Stimulated activated CD4-positive, alpha-beta T cell treated with anti-CD3 and anti-CD28 coated beads, Interleukin-4, amount 100 ng/mL, for 1 hour (primary cell): ENCODE measurements at regions not wholly inside any gene's neighbourhood (a gene's known extent, or its start where the extent isn't known, plus 50 kb on each side); places are given as distances from the start of the nearest gene placed in this dataset.
"Not testable (repeated sequence)": the region's sequence is repeated elsewhere in the genome, so short reads cannot be mapped to it uniquely, and the experiment has no call there.

Source experiments
- DNase-seq: peaks from one replicate; pipeline ENCODE4 v3.0.0-alpha.2; 2020

DNA sequence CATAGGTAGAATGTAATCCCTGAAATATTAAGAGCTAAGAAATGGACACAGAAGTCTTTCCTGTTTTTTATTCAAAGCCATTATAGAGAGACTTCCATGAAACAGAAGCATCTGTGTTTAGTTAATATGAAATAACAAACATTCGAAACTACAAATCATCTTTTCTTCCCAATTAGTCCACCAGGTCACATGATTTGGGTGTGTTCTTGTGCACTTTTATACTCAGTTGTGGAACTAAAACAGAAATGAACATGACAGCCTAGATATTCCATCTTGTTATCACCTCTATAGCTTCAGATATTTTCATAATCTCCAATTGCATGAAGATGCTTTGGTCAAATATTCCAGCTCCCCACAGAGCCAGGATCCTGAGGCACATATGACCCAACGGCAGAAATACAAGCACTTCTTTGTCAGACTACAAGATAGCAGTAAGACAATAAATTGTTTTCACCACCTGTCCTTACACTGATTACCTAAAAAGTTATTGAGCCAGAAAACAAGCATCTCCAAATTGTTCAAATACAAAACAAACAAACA is 116.8 kb upstream of the BEND6 start:
- no peak for DNase-seq

DNA sequence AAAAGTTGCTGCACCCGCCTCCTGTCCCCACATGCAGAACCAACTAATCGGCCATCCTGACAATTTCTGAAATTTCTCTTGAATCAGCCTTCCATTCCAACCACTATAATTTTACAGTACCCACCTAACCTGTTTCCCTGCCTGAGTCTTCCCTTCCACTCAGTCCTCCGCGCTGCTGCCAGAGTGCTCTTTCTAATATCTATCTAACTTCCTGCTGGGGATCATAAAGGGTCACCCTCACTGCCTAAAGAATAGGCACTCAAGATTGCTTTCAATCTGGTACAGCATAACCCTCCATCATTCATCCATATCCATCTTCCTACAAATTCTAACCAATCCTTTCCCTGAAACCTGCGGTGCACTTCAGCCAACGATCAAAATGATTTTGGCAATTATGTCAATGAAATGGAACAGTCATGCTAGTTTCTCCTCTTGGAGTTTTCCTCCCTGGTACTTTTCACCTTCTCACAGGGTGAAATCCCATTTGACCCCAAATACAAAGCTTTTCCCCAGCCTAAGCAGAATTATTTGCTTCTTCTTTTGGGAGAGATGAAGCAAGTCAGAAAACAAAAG is 117.5 kb upstream of the BEND6 start:
- DNase-seq = no peak

DNA sequence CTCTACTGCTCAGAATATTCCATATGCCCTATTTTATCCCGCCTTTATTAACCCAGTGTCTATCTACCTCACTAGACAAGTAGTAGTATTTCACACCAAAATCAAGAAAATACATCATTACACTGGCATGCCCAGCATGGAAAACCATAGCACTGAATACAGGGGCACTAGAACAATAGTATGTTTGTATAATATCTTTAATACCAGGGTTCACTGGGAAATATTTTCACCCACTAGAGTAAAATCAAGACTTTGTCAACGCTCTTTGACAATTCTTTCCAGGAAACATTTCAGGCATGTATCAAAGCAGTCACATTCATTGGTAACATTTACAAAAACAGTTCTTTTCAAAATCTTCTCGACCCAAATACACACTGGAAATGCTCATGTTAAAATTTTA is 119.3 kb upstream of the BEND6 start:
- DNase-seq = no peak

DNA sequence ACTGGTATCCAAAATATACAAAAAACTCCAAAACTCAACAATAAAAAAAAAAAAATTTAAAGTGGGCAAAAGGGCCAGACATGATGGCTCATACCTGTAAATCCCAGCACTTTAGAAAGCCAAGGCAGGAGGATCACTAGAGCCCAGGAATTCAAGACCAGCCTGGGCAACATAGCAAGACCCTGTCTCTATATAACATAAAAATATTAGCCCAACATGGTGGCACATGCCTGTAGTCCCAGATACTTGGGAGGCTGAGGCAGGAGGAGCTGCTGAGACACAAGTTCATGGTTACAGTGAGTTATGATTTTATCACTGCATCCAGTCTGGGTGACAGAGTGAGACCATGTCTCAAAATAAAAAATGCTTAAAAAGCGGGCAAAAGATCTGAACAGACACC is 121.0 kb upstream of the BEND6 start:
- DNase-seq = no peak

DNA sequence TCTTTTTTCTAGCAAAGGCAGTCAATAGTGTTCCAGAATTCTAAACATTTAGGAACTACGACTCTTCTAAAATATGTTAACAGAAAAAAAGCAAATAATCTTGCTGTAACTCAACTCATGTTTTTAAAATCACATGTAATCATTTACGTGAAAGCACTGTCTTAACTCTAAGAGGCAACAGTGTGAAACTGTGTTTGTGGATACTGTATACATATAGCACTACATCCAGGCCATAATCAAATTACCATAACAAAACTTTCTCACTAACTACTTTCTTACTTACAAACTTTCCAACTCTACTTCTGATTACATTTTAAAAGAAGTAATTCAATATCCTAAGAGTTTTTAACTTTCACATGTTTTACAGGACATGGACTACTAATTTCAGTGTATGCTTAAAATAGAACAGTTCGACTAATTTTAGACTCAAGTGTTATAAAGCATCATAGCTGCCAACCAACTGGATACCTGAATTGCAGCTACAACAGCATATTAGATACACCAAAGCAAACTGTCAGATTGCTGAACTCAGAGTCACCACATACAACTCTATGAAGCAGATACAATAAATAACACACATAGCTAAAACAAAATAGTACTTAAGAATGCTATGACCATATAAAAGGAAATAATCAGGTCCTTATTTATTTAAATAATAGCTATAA is 121.6 kb upstream of the BEND6 start:
- no peak for DNase-seq

DNA sequence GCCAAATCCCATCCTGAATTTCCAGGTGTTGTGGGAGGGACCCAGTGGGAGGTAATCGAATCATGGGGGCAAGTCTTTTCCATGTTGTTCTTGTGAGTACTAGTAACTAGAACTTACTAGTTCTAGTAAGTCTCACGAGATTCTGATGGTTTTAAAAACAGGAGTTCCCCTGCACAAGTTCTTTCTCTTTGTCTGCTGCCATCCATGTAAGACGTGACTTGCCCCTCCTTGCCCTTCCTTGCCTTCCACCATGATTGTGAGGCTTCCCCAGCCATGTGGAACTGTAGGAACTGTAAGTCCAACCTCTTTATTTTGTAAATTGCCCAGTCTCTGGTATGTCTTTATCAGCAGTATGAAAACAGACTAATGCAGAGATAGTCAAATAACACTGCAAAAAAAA is 122.7 kb upstream of the BEND6 start:
- DNase-seq = no peak

DNA sequence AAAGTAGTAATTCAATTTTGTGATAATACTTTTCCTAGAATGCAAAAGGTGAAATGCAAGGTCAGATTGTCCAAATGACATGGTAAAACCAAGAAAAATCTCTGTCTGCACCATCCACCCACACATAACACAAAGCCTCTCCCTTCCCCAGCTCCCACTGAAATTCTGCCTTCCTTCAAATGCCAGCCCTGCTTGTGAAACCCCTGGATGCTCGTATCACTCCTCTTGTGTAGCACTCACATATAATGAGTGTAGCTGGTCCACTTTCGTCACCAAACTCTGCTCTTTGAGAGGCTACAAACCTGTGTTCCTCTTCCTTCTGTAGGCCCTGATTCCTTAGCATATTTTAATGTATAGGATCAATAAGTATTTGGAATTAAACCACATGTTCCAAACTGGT is 123.6 kb upstream of the BEND6 start:
- no peak for DNase-seq

DNA sequence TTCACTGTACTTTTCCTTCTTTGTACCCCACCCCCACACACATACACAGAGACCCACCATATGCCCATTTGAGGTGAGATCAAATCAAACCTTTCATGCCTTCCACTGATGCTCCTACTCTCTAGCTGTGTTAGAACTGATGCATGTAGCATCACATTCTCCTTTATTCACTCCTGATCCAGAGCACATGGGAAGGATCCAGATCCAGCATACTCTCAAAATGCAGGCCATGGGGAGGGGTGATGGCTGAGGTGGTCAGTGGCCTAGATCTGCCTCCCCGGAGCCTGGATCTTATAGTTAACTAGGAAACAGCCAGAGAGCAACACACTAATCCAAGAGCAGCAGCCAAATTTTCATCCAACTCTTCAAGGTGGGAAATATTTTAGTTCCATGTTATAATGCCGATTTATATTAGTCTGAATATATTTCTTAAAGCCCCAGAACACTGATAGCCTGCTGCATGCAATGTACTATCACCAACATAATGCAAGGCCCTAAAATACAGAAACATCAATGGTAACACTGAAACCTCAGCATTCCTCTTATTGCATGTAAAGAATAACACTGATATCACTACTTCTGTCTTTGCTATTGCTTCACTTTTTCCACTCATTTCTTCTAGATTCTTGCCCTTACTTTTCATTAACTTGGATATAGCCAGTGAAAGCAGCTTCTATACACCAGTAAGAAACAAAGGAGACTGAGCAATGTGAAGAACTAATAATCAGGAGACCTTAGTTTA is 126.8 kb upstream of the BEND6 start:
- DNase-seq = no peak

DNA sequence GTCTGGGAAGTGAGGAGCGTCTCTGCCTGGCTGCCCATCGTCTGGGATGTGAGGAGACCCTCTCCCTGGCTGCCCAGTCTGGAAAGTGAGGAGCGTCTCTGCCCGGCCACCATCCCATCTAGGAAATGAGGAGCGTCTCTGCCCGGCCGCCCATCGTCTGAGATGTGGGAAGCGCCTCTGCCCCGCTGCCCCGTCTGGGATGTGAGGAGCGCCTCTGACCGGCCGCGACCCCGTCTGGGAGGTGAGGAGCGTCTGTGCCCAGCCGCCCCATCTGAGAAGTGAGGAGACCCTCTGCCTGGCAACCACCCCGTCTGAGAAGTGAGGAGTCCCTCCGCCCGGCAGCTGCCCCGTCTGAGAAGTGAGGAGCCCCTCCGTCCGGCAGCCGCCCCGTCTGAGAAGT is 130.5 kb upstream of the BEND6 start:
- DNase-seq = not testable (repeated sequence)

DNA sequence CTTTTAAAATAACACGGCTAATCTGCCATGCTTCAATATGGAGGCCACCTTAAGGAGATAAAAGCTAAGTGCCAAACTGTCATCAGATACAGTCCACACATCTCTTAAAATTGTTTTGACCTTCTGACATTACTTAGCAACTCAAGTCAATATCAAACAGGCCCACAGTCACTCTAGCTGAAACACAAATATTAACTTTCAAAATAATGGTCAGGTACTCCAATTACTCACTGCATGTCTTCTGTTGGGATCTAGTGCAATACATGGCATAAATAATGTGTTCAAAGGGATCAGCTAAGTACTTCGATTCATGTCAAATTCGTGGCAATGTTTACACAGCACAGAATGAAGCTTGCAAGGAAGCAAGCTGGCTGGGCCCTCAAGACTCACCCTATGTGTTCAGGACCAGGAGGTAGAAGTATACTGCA is 133.9 kb upstream of the BEND6 start:
- DNase-seq = no peak

DNA sequence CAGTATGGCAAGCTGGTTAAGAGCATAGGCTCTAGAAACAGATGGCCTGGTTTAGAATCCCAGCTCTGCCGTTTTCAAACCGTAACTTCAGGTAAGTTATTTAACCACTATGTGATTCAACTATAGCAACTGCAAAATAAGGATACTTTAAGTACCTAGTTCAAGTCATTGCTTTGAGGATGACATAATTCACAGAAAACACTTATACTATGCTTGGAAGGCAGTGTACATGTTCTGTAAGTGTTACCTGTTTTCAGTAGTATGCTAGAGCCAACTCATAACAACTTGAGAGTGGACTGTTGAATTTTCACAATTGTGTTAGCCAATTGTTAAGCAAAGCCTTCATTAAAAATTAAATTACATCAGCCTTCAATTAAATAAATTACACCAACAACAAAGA is 134.8 kb upstream of the BEND6 start:
- no peak for DNase-seq

DNA sequence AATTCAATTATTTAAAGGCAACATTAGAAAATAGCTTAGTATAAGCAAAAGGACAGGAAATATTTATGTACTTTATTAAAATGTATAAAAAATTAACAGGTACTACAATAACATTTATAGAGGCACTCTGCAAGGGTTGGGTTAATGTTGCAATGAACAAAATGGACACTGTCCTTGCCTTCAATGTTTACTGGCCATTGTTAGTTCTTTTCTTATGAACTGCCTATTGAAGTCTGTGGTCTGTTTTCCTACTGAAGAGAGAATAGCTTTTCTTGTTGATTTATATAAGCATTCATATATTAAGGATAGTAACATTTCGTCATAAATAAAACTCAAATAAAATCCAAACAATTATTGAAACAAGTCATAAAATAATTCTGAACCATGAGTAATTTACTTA is 135.3 kb upstream of the BEND6 start:
- no peak for DNase-seq

DNA sequence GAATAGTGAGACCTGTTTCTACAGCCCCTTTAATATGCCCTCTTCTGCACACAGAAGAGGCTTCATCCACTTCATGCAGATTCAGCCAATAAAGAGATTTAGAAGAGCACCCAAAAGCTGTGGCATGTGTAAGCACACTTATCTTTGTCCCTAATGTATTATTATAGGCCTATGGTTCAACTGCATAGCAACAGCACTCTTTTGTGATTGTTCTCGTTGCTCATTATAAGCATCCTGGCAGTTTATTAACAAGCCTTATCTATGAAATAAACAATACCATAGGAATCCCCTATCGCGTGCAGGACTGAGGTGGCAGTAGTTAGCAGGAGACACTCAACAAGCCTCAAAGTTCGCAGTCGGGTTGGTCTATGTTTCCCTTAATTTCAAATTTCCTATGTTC is 138.5 kb upstream of the BEND6 start:
- DNase-seq = no peak

DNA sequence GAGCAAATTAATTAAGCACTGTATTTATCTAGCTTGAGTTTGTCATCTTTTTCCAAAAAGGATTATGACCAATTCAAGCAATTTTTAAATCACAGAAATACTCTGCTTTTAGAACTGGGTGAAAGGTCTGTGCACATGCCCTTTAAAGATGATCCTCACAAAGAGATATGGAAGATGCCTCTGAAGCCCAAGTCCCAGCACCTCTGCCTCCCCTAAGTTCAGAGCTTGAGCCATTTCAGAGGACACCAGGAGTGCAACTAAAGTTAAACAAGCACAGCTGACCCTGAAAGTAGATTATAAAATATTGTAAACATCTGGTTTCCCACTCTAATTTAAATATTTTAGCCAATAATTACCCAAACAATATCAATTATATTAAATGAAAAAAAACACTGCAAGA is 139.5 kb upstream of the BEND6 start:
- no peak for DNase-seq

DNA sequence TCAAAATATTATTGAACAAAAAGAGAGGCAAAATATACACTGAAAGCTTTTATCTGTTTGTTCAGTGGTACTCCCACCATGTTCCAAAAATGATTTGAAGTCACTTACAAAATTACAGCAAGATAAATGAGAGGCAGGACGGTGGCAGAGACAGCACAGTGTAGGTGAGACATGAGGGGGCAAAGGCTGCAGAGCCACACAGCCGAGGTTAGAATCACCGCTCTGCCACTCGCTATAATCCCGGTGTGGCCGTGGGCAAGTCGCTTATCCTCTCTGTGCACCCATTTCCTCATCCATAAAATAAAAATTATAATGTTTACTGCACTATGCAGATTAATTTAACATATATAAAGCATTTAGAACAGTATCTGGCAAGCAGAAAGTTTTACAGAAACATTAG is 140.1 kb upstream of the BEND6 start:
- DNase-seq = no peak

DNA sequence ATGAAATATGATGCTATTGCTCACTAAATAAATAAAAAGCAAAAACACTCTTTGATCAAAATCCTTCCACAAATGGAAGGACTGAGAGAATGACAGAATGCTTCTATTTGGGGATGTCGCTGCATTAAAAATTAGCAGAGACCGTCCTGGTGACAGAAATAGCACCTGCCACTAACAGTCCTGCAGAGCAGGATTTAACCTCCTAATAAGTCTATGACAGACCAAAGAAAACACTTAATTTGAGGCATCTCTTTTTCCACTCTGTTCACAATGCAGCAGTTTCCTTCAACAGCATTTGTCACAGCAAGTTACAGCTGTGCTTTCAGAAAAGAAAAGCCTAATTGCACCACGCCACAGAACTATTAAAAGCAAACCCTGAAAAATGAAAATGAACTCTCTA is 140.6 kb upstream of the BEND6 start:
- DNase-seq = no peak

DNA sequence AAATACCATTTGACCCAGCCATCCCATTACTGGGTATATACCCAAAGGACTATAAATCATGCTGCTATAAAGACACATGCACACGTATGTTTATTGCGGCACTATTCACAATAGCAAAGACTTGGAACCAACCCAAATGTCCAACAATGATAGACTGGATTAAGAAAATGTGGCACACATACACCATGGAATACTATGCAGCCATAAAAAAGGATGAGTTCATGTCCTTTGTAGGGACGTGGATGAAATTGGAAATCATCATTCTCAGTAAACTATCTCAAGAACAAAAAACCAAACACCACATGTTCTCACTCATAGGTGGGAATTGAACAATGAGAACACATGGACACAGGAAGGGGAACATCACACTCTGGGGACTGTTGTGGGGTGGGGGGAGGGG is 142.1 kb upstream of the BEND6 start:
- DNase-seq = not testable (repeated sequence)

DNA sequence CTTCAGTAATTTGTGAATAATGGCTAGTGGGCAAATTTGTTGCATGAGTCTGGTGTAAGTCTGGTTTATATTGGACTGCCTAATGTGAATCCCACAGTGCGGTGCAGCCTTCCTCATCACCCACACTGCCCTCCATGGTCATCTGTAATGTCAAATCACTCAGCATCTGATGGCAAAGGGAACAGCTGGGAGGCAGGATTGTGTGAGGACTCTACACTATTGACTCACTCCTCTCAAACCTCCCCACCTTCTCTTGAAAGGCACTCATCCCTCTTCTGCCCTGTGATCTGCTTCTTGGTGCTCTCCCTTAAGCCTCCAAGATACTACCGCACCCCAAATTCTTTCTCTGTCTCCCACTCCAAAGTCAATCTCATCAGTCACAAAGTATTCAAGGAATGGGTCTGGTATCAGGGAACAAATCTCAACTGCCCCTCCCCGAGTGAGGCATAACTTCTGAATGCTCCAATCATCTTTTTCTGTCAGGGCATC is 146.0 kb upstream of the BEND6 start:
- no peak for DNase-seq

DNA sequence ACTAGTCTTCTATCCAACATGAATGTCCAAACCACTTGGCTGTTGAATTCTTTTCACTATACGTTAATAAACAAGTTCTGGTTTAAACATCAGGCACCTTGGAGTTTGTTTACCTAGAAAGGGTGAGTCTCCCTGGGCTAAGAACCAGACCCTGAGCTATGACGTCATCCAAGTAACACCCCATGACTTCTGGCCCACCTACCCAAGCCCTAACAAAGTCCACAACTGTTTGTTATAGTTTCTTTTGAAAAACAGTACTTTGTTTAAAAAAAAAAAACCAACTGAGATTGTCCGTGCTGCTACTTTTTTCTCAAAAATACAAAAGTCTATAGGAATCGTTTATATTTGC is 146.9 kb upstream of the BEND6 start:
- no peak for DNase-seq

DNA sequence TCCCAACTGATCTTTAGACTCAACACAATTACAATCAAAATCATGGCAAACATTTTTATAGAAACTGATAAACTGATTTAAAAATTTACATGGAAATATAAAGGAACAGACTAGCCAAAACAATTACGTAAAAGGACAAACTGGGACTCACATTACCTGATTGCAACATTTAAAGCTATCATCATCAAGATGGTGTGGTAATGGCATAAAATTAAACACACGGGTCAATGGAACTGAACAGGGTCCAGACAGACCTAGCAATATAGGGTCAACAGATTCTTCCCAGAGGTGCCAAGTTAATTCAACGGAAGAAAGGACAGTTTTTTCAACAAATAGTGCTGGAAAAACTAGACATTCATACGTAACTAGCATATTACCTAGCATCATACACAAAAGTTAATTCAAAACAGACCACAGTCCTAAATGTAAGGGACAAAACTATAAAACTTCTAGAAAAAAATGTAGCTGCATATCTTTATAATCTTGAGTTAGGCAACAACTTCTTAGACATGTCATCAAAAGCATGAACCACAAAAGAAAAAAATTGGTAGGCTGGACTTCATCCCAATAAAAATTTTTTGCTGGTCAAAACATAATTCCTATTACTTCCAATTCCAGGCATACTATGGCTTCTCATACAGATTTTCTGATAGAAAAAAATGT is 147.4 kb upstream of the BEND6 start:
- DNase-seq = no peak

DNA sequence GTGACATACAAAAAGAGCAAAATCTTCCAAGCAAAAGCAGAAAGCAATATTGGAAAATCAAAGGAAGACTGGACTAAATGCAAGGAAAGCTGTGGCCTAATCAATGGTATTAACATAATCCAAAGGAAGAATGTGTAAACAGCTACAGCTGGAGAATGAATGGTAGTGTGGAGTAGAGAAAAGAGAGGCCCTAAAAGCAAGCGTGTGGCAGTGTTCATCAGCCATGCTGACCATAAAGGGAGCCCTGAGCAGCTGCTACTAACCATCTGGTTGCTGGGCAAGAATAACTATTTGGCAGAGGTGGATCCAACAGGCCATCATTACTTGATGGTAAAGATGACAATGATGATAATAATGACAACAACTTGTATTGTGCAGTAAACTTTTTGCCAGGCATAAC is 148.5 kb upstream of the BEND6 start:
- DNase-seq = no peak

DNA sequence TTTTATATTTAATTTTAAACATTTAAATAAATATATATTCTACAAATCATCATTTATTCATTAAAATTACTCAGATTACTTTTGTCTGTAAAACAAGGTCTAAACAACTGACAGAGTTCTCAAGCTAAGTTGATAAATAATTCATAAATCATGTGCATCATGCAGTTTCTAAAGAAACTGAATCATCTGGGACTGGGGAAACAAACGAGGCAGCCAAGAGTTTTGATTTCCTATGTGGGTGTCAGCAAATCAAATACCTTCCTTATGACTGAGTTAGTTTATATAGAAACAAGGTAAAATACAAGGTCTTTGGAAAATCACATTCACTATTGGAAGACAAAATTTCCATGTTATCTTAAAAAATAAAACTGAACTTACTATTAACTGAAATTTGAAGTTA is 149.9 kb upstream of the BEND6 start:
- no peak for DNase-seq

DNA sequence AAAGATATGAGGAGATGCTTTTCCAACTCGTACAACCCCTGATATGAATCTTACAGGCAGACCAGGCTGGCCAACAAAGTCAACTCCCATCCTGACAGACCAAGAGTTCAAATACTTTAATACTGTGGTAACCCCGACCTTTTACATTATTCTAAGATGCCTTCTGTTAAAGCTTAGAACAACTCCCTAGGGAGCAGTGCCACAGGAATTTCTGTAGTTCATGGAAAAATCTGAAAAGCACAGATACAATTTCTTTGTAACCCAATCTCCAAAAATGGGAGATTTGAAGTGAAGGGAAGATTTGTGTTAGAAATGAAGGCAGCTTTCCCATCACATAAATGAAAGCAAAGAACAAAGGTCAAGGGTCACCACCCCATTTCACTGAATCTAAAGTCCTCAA is 151.3 kb upstream of the BEND6 start:
- no peak for DNase-seq

DNA sequence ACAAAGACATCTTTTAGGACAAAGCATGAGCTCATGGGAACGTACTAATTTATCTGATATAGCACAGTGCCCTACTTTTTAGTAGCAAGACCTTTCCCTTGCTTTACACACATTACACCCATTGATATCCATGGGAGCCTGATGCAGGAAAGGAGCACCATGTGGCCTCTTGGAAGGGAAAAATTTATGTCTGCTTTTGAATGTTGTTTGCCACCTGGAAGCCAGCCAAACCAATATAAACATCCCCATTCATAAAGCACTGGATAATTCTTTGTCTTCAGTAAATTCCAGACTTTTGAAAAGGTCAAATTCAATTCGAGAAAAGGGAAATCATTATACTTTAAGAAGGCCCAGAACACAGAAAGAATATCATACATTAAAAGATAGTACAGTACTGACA is 152.3 kb upstream of the BEND6 start:
- no peak for DNase-seq
